ENCODE measurements at regions not wholly inside any gene's neighbourhood (a gene's known extent, or its start where the extent isn't known, plus 50 kb on each side); places are given as distances from the start of the nearest gene placed in this dataset.

- Histone ChIP-seq H3K27me3 (no peaks in the 10 kb centered on the region), H3K27ac (no peak overlapping the region), H3K4me1 (no peaks in the 10 kb centered on the region), H3K36me3 (no peaks in the 10 kb centered on the region), H3K9me3 (no peaks in the 10 kb centered on the region), H3K4me3 (no peak overlapping the region)
- peak in 1 of 2 donors; percentile 45 for DNase-seq (ENCODE audit: low spot score in 2 of 2)
- no peak for TF ChIP-seq CTCF (IDR thresholded peaks at IDR 0.05)
- intact Hi-C loops (cut with DNase I): no loop called here
These were observed 252.6 kb downstream of the NPHP4 start for GRCh38 chr1:5739561-5740078.

GRCh38 chr1:5738911-5739462, 253.2 kb downstream of the NPHP4 start:
- Histone ChIP-seq H3K27ac (no peak overlapping the region), H3K4me3 (no peak overlapping the region), H3K4me1 (no peaks in the 10 kb centered on the region), H3K27me3 (no peaks in the 10 kb centered on the region), H3K9me3 (no peaks in the 10 kb centered on the region), H3K36me3 (no peaks in the 10 kb centered on the region)
- peak in 1 of 2 donors; percentile 27 for DNase-seq (ENCODE audit: low spot score in 2 of 2)
- intact Hi-C loops (cut with DNase I): no loop called here
- TF ChIP-seq CTCF (IDR thresholded peaks at IDR 0.05): no peak

GRCh38 chr1:5737081-5737480, 255.1 kb downstream of the NPHP4 start:
- intact Hi-C loops (cut with DNase I): no loop called here
- no peak overlapping the region for H3K27ac ChIP-seq
- DNase-seq (ENCODE audit: low spot score in 2 of 2): no peak
- H3K36me3 ChIP-seq: no peaks in the 10 kb centered on the region
- H3K4me1 ChIP-seq: no peaks in the 10 kb centered on the region
- H3K9me3 ChIP-seq: no peaks in the 10 kb centered on the region
- H3K4me3 ChIP-seq: no peak overlapping the region
- no peak for TF ChIP-seq CTCF (IDR thresholded peaks at IDR 0.05)
- no peaks in the 10 kb centered on the region for H3K27me3 ChIP-seq

- H3K9me3 ChIP-seq: no peaks in the 10 kb centered on the region
- no peak overlapping the region for H3K27ac ChIP-seq
- no peaks in the 10 kb centered on the region for H3K36me3 ChIP-seq
- H3K27me3 ChIP-seq: no peaks in the 10 kb centered on the region
- DNase-seq (ENCODE audit: low spot score in 2 of 2): no peak
- no peak overlapping the region for H3K4me3 ChIP-seq
- intact Hi-C loops (cut with DNase I): no loop called here
- no peaks in the 10 kb centered on the region for H3K4me1 ChIP-seq
- TF ChIP-seq CTCF (IDR thresholded peaks at IDR 0.05): no peak
These were observed 257.2 kb downstream of the NPHP4 start for GRCh38 chr1:5734996-5735395.

GRCh38 chr1:5734414-5734813, 257.8 kb downstream of the NPHP4 start:
- no peak overlapping the region for H3K27ac ChIP-seq
- no peaks in the 10 kb centered on the region for H3K4me1 ChIP-seq
- H3K27me3 ChIP-seq: no peaks in the 10 kb centered on the region
- no peak for TF ChIP-seq CTCF (IDR thresholded peaks at IDR 0.05)
- no peaks in the 10 kb centered on the region for H3K36me3 ChIP-seq
- no peaks in the 10 kb centered on the region for H3K9me3 ChIP-seq
- H3K4me3 ChIP-seq: no peak overlapping the region
- no peak for DNase-seq (ENCODE audit: low spot score in 2 of 2)
- intact Hi-C loops (cut with DNase I): no loop called here

- H3K9me3 ChIP-seq: no peaks in the 10 kb centered on the region
- H3K4me3 ChIP-seq: no peak overlapping the region
- H3K36me3 ChIP-seq: no peaks in the 10 kb centered on the region
- intact Hi-C loops (cut with DNase I): no loop called here
- DNase-seq (ENCODE audit: low spot score in 2 of 2): no peak
- no peaks in the 10 kb centered on the region for H3K27me3 ChIP-seq
- no peak overlapping the region for H3K27ac ChIP-seq
- no peaks in the 10 kb centered on the region for H3K4me1 ChIP-seq
- no peak for TF ChIP-seq CTCF (IDR thresholded peaks at IDR 0.05)
These were observed 258.6 kb downstream of the NPHP4 start for GRCh38 chr1:5733596-5733995.
